DND-41 (cell line): ENCODE measurements at regions not wholly inside any gene's neighbourhood (a gene's known extent, or its start where the extent isn't known, plus 50 kb on each side); places are given as distances from the start of the nearest gene placed in this dataset.

Source experiments
- CTCF ChIP-seq: IDR thresholded peaks from 2 replicates; pipeline ENCODE4 v1.5.1; 2012; ENCODE audit warnings: borderline replicate concordance, low read length, moderate library complexity, mild to moderate bottlenecking; ENCODE audit not compliant: poor library complexity, severe bottlenecking; ENCODE audit errors: extremely low read depth
- EZH2 ChIP-seq: IDR thresholded peaks from 3 replicates; pipeline ENCODE4 v1.6.1; 2012; ENCODE audit warnings: borderline replicate concordance, low read depth, mild to moderate bottlenecking, moderate library complexity, low read length, inconsistent platforms; ENCODE audit not compliant: severe bottlenecking

GRCh38 chr3:17932136-17932771 is 189.8 kb upstream of the TBC1D5 start:
- TF ChIP-seq CTCF (no peak), EZH2 (no peak)
